ENCODE measurements at regions not wholly inside any gene's neighbourhood (a gene's known extent, or its start where the extent isn't known, plus 50 kb on each side); places are given as distances from the start of the nearest gene placed in this dataset.

- H3K27ac ChIP-seq (ENCODE audit: control insufficient read depth, insufficient read depth), result no peak overlapping the region
- BruUV-seq (replicated peaks), result no TSS peak
- H3K4me3 ChIP-seq, result no peak overlapping the region
- intact Hi-C loops (cut with micrococcal nuclease; ENCODE audit: unreplicated experiment) (no loop called here), in situ Hi-C loops (cut with MboI) (no loop called here)
- no peak for TF ChIP-seq EZH2 (IDR thresholded peaks at IDR 0.05; ENCODE audit: borderline replicate concordance, control insufficient read depth, low read depth, low read length)
- no peak for TF ChIP-seq IRF3 (IDR thresholded peaks at IDR 0.05)
- TF ChIP-seq CEBPB (IDR thresholded peaks at IDR 0.05; ENCODE audit: borderline replicate concordance in 1 of 2, low read depth in 2 of 2, low read length in 2 of 2), result no peak
- no peak for TF ChIP-seq USF2 (IDR thresholded peaks at IDR 0.05; ENCODE audit: borderline replicate concordance, low read depth, low read length)
- no peak for TF ChIP-seq LARP7 (IDR thresholded peaks at IDR 0.05)
- no peak for TF ChIP-seq STAT1 (conservative IDR thresholded peaks at IDR 0.05)
- TF ChIP-seq ZNF687 (IDR thresholded peaks at IDR 0.05), result no peak
- no peak for TF ChIP-seq USF1 (IDR thresholded peaks at IDR 0.05; ENCODE audit: borderline replicate concordance, extremely low read length, insufficient read depth, low read depth, low read length)
- no peak for FAIRE-seq
- H2AFZ ChIP-seq (ENCODE audit: control insufficient read depth, low read depth, low read length), result no peak overlapping the region
- no peak overlapping the region for H3K4me2 ChIP-seq (ENCODE audit: control insufficient read depth, insufficient read depth)
- H3K9ac ChIP-seq (ENCODE audit: control insufficient read depth, insufficient read depth, low read length), result no peak overlapping the region
- H3K4me1 ChIP-seq (ENCODE audit: control insufficient read depth, insufficient read depth, low read length), result no peaks in the 10 kb centered on the region
- ChIA-PET POLR2A (no interaction called here), RAD21 (ENCODE audit: unreplicated experiment) (no interaction called here), CTCF (interaction anchor here (1.4 to 2.2 kb wide), 2 partner anchors 16 to 95 kb away, joined by 3 to 5 read pairs; no protein-coding TSS in a partner anchor), SMC1A (ENCODE audit: uncharacterized antibody, unreplicated experiment) (no interaction called here)
- DNase-seq (ENCODE audit: low read depth, low spot score), result no peak
- no peaks in the 10 kb centered on the region for H4K20me1 ChIP-seq (ENCODE audit: control insufficient read depth, insufficient read depth)
- no peaks in the 10 kb centered on the region; the same call in 2 of the 3 replicates for H3K9me3 ChIP-seq (replicated peaks; ENCODE audit: control insufficient read depth, insufficient read depth, low read length)
- H3K79me2 ChIP-seq (ENCODE audit: control insufficient read depth, insufficient read depth, low read length), result no peaks in the 10 kb centered on the region
- H3K27me3 ChIP-seq (replicated peaks in 1 of 2; ENCODE audit: control insufficient read depth in 2 of 2, insufficient read depth in 2 of 2, low read length in 1 of 2), result peaks cover 0 to 2% of the 10 kb centered on the region in 2 experiments; a peak in 2 of 4 replicates
- no peak for ATAC-seq
- no peaks in the 10 kb centered on the region for H3K36me3 ChIP-seq (ENCODE audit: control insufficient read depth in 2 of 2, insufficient read depth in 2 of 2, low read length in 1 of 2)
Observed at GRCh38 chr5:73997960-73998359, 372.0 kb downstream of the ARHGEF28 start.
